ENCODE measurements at regions not wholly inside any gene's neighbourhood (a gene's known extent, or its start where the extent isn't known, plus 50 kb on each side); places are given as distances from the start of the nearest gene placed in this dataset.

DNA sequence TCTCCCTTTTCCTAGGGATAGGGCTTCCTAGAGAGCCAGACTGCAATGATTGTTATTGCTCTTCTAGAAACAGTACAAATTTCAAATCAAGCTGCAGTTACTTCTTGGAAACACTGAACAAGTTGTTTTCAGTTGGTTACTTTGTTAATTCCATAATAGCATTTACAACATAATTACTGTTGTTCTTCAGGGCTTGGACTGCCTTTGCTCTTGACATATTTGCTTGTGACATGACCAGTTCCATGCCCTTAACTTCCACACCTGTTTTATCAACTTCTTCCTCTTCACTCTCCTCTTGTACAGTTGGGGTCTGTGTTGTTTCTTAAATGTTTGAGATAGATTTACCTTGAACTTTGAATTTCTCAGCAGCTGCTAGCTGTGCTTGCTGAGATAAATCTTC lies 104.4 kb downstream of the SEC23IP start:
- Histone ChIP-seq H3K4me3 (ENCODE audit: low read depth, low read length) (no peak overlapping the region), H3K9me3 (ENCODE audit: severe bottlenecking) (no peaks in the 10 kb centered on the region), H3K27me3 (ENCODE audit: insufficient read depth, low read depth, severe bottlenecking) (no peaks in the 10 kb centered on the region), H3K27ac (no peak overlapping the region), H3K36me3 (no peaks in the 10 kb centered on the region)
- TF ChIP-seq, protein P1, sequence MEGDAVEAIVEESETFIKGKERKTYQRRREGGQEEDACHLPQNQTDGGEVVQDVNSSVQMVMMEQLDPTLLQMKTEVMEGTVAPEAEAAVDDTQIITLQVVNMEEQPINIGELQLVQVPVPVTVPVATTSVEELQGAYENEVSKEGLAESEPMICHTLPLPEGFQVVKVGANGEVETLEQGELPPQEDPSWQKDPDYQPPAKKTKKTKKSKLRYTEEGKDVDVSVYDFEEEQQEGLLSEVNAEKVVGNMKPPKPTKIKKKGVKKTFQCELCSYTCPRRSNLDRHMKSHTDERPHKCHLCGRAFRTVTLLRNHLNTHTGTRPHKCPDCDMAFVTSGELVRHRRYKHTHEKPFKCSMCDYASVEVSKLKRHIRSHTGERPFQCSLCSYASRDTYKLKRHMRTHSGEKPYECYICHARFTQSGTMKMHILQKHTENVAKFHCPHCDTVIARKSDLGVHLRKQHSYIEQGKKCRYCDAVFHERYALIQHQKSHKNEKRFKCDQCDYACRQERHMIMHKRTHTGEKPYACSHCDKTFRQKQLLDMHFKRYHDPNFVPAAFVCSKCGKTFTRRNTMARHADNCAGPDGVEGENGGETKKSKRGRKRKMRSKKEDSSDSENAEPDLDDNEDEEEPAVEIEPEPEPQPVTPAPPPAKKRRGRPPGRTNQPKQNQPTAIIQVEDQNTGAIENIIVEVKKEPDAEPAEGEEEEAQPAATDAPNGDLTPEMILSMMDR (IDR thresholded peaks at IDR 0.05; ENCODE audit: low read depth, low read length): no peak
- DNase-seq: no peak

DNA sequence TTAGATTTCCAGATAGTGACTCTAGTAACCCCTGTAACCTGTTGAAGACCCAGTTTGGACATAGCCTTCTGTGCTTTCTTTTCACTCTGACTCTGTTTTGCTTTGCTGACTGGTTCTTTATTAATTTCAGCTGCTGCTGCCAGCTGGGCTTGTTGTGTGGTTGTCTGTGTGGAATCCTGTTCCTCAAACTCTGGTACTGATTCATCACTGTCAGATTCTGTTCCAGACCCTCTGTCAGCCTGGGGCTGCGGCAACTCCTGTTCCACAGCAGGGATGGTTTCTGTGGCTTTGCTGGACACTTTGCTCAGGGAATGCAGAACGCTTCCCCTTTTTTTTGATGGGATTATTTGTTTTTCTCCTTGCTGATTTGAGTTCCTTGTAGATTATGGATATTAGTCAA lies 104.9 kb downstream of the SEC23IP start:
- no peaks in the 10 kb centered on the region for H3K27me3 ChIP-seq (ENCODE audit: insufficient read depth, low read depth, severe bottlenecking)
- no peaks in the 10 kb centered on the region for H3K9me3 ChIP-seq (ENCODE audit: severe bottlenecking)
- H3K27ac ChIP-seq: no peak overlapping the region
- H3K4me3 ChIP-seq (ENCODE audit: low read depth, low read length): no peak overlapping the region
- DNase-seq: no peak
- H3K36me3 ChIP-seq: no peaks in the 10 kb centered on the region
- TF ChIP-seq, protein P1 (IDR thresholded peaks at IDR 0.05; ENCODE audit: low read depth, low read length): no peak

DNA sequence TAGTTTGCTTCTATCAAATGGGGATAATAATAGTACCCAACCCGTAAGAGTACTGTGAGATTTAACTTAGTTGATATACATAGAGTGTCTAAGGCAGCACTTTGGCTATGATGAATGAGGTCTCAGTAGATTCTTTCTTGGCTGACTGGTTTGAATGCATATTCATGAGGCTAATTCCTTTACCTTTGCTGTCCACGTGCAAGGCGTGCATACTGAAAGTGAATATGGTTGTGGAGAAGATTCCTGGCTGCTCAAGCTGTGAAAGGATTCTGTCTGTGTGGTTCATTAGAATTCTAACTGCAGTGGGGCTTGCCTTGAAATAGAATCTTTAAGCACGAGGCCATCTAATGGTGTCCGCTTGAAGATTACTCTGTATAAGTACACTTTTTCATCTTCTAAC lies 110.3 kb downstream of the SEC23IP start:
- H3K9me3 ChIP-seq (ENCODE audit: severe bottlenecking): no peaks in the 10 kb centered on the region
- H3K27me3 ChIP-seq (ENCODE audit: insufficient read depth, low read depth, severe bottlenecking): no peaks in the 10 kb centered on the region
- no peak overlapping the region for H3K27ac ChIP-seq
- no peaks in the 10 kb centered on the region for H3K36me3 ChIP-seq
- H3K4me3 ChIP-seq (ENCODE audit: low read depth, low read length): no peak overlapping the region
- TF ChIP-seq, protein P1 (IDR thresholded peaks at IDR 0.05; ENCODE audit: low read depth, low read length): no peak
- DNase-seq: no peak

DNA sequence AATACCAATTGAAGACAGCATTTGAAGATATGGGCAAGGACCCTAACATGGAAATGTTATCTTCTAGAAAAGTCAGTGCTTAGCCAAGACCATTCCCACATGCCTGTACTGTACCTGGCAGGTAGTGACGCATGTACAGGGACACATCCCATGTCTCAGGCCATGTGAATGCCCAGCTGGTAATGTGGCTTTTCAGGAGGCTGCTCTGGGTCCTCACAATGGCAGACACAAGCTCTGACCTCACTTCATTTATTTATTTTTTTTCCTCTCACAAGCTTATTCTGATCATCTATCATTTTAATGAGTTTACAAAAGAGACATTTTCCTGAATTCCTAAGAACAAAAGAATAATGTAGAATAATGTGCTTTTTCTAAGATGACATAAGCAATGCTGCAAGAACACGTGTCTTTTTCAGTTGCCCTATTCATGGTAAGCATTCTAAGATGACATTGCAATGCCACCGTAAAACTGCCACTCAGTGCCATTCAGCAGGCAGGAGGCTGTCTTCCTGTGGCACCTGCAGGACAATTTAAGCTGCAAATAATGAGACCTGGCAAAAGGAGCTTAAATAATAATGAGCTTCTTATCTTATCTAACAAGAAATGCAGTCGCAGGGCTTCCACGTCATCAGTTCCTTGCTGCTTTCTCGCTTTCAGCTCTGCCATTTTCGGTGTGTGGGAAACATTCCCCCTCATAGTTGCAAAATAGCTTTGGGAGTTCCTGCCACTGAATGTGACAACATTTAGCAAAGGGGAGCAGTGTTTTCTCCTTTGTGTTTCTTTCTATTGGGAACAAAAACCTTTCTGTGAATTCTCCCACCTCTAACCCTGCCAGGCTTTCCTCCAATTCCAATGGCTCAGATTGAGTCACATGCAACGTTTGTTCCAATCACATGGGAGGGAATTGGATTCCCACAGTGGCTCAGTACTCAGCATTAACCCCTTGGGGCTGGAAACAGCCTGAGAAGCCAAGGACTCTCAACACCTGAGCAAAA lies 113.0 kb downstream of the SEC23IP start:
- TF ChIP-seq, protein P1 (IDR thresholded peaks at IDR 0.05; ENCODE audit: low read depth, low read length): no peak
- H3K36me3 ChIP-seq: no peaks in the 10 kb centered on the region
- no peak for DNase-seq
- H3K9me3 ChIP-seq (ENCODE audit: severe bottlenecking): no peaks in the 10 kb centered on the region
- no peak overlapping the region for H3K4me3 ChIP-seq (ENCODE audit: low read depth, low read length)
- no peak overlapping the region for H3K27ac ChIP-seq
- H3K27me3 ChIP-seq (ENCODE audit: insufficient read depth, low read depth, severe bottlenecking): no peaks in the 10 kb centered on the region

DNA sequence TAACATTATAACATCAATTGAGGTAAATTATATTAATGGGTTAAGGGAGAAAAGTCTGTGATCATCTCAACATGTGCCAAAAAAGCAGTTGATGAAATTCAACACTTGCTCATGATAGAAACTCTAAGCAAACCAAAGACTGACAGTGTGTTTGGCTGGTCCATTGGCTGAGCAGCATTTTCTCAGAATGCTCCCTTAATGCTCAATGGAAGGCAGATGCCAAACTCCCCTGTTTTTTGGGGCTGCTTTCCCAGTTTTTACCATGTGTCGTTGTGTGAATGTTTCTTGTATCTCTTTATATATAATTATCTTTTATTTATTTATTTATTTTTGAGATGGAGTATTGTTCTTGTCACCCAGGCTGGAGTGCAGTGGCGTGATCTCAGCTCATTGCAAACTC lies 114.7 kb downstream of the SEC23IP start:
- Histone ChIP-seq H3K36me3 (no peaks in the 10 kb centered on the region), H3K9me3 (ENCODE audit: severe bottlenecking) (no peaks in the 10 kb centered on the region), H3K27ac (no peak overlapping the region), H3K4me3 (ENCODE audit: low read depth, low read length) (no peak overlapping the region), H3K27me3 (ENCODE audit: insufficient read depth, low read depth, severe bottlenecking) (no peaks in the 10 kb centered on the region)
- DNase-seq: no peak
- TF ChIP-seq, protein P1 (IDR thresholded peaks at IDR 0.05; ENCODE audit: low read depth, low read length): no peak

Measured in WERI-Rb-1 (cell line).